ENCODE measurements at regions not wholly inside any gene's neighbourhood (a gene's known extent, or its start where the extent isn't known, plus 50 kb on each side); places are given as distances from the start of the nearest gene placed in this dataset.

GRCh38 chr21:38983560-38983959 lies 177.8 kb downstream of the ETS2 start:
- ATAC-seq = no peak
- H3K27ac ChIP-seq = no peak overlapping the region

GRCh38 chr21:38982804-38983203 lies 177.1 kb downstream of the ETS2 start:
- WGBS, 2 donors = 80 to 82% methylated on average over 8 to 11 of the region's 11 CpGs
- Histone ChIP-seq H3K4me1 (no peaks in the 10 kb centered on the region), H3K27me3 (no peaks in the 10 kb centered on the region), H3K36me3 (replicated peaks in 1 of 2; ENCODE audit: insufficient read depth in 1 of 2, low read depth in 2 of 2) (no peaks in the 10 kb centered on the region), H3K9me3 (no peaks in the 10 kb centered on the region), H3K27ac (no peak overlapping the region), H3K4me3 (no peak overlapping the region)
- DNase-seq = no peak
- intact Hi-C loops (cut with DNase I) = no loop called here
- no peak for TF ChIP-seq POLR2A (IDR thresholded peaks at IDR 0.05)
- TF ChIP-seq CTCF (IDR thresholded peaks at IDR 0.05) = no peak
- ATAC-seq = no peak

More at GRCh38 chr21:38983560-38983959, 177.8 kb downstream of the ETS2 start:
- no peaks in the 10 kb centered on the region for H3K36me3 ChIP-seq (replicated peaks in 1 of 2; ENCODE audit: insufficient read depth in 1 of 2, low read depth in 2 of 2)
- intact Hi-C loops (cut with DNase I) = no loop called here
- no peak overlapping the region for H3K4me3 ChIP-seq
- no peaks in the 10 kb centered on the region for H3K27me3 ChIP-seq
- no peak for TF ChIP-seq CTCF (IDR thresholded peaks at IDR 0.05)
- 69 to 70% methylated on average over 10 of the region's 10 CpGs for WGBS, 2 donors
- no peaks in the 10 kb centered on the region for H3K9me3 ChIP-seq
- no peaks in the 10 kb centered on the region for H3K4me1 ChIP-seq
- DNase-seq = no peak

GRCh38 chr21:38982096-38982495 lies 176.4 kb downstream of the ETS2 start:
- 38 to 50% methylated on average over 9 of the region's 9 CpGs for WGBS, 2 donors
- intact Hi-C loops (cut with DNase I) = no loop called here
- no peaks in the 10 kb centered on the region for H3K9me3 ChIP-seq
- TF ChIP-seq POLR2A (IDR thresholded peaks at IDR 0.05) (no peak), CTCF (IDR thresholded peaks at IDR 0.05) (no peak)
- H3K36me3 ChIP-seq (replicated peaks in 1 of 2; ENCODE audit: insufficient read depth in 1 of 2, low read depth in 2 of 2) = no peaks in the 10 kb centered on the region
- DNase-seq = no peak
- H3K4me1 ChIP-seq = no peaks in the 10 kb centered on the region
- ATAC-seq = no peak
- H3K27ac ChIP-seq = no peak overlapping the region
- H3K27me3 ChIP-seq = no peaks in the 10 kb centered on the region
- no peak overlapping the region for H3K4me3 ChIP-seq

- no peak overlapping the region for H3K4me3 ChIP-seq
- WGBS, 2 donors = 58 to 77% methylated on average over 18 of the region's 18 CpGs
- no peak overlapping the region for H3K27ac ChIP-seq
- intact Hi-C loops (cut with DNase I) = no loop called here
- H3K27me3 ChIP-seq = no peaks in the 10 kb centered on the region
- ATAC-seq = no peak
- H3K4me1 ChIP-seq = no peaks in the 10 kb centered on the region
- DNase-seq = no peak
- no peaks in the 10 kb centered on the region for H3K9me3 ChIP-seq
- no peaks in the 10 kb centered on the region for H3K36me3 ChIP-seq (replicated peaks in 1 of 2; ENCODE audit: insufficient read depth in 1 of 2, low read depth in 2 of 2)
- no peak for TF ChIP-seq CTCF (IDR thresholded peaks at IDR 0.05)
- TF ChIP-seq POLR2A (IDR thresholded peaks at IDR 0.05) = no peak
These were observed 174.9 kb downstream of the ETS2 start for GRCh38 chr21:38980416-38981313.

Measured in body of pancreas (tissue), 4 donors.